Esophagus (tissue), 2 donors: ENCODE measurements at regions not wholly inside any gene's neighbourhood (a gene's known extent, or its start where the extent isn't known, plus 50 kb on each side); places are given as distances from the start of the nearest gene placed in this dataset.

ENCODE experiments used
- H3K27ac ChIP-seq, 2 donors: one replicate each; pipeline ENCODE4 v1.5.1; 2013; ENCODE audit warnings: low read depth in 2 of 2, mild to moderate bottlenecking in 2 of 2, inconsistent platforms in 1 of 2, low read length in 1 of 2, moderate library complexity in 1 of 2
- H3K27me3 ChIP-seq, 2 donors: one replicate each; pipeline ENCODE4 v1.6.1; 2013; ENCODE audit warnings: low read length in 2 of 2, control low read depth in 1 of 2, mild to moderate bottlenecking in 1 of 2; ENCODE audit not compliant: insufficient read depth in 2 of 2, control insufficient read depth in 1 of 2
- H3K36me3 ChIP-seq, 2 donors: one replicate each; pipeline ENCODE4 v1.6.1; 2013; ENCODE audit warnings: low read length in 1 of 2; ENCODE audit not compliant: control insufficient read depth in 2 of 2, insufficient read depth in 2 of 2
- H3K4me1 ChIP-seq, 2 donors: one replicate each; pipeline ENCODE4 v1.6.1; 2013; ENCODE audit warnings: low read length in 1 of 2; ENCODE audit not compliant: control insufficient read depth in 2 of 2, insufficient read depth in 2 of 2
- H3K4me3 ChIP-seq, 2 donors: one replicate each; pipeline ENCODE4 v1.5.1; 2013; ENCODE audit warnings: low read length in 2 of 2, mild to moderate bottlenecking in 2 of 2, low read depth in 1 of 2, moderate library complexity in 1 of 2
- H3K9me3 ChIP-seq, 2 donors: one replicate each; pipeline ENCODE4 v1.6.1; 2013; ENCODE audit warnings: mild to moderate bottlenecking in 2 of 2, low read depth in 1 of 2, low read length in 1 of 2, moderate library complexity in 1 of 2; ENCODE audit not compliant: control insufficient read depth in 2 of 2, insufficient read depth in 1 of 2
- WGBS, 2 donors: extraction: QIAGEN DNeasy Blood & Tissue Kit; methylation state at CpG; one replicate each; pipeline ENCODE4 v1.1.7; 2013; 5-methylcytosine and 5-hydroxymethylcytosine counted together
- donor health status: healthy with polysubstance abuse.
- donor health status: Bipolar disorder and iron deficiency.

GRCh38 chr6:14620522-14620921 lies 502.9 kb downstream of the CD83 start:
- H3K36me3 ChIP-seq, result no peaks in the 10 kb centered on the region
- H3K27me3 ChIP-seq, result no peaks in the 10 kb centered on the region
- peaks cover 0 to 6% of the 10 kb centered on the region in 2 donors for H3K9me3 ChIP-seq
- no peak overlapping the region for H3K4me3 ChIP-seq
- H3K4me1 ChIP-seq, result peaks cover 0 to 3% of the 10 kb centered on the region in 2 donors
- H3K27ac ChIP-seq, result no peak overlapping the region
- 81 to 88% methylated on average over 9 of the region's 9 CpGs for WGBS, 2 donors

GRCh38 chr6:14621518-14621917 lies 503.9 kb downstream of the CD83 start:
- Histone ChIP-seq H3K27me3 (no peaks in the 10 kb centered on the region), H3K4me3 (no peak overlapping the region), H3K36me3 (no peaks in the 10 kb centered on the region), H3K27ac (no peak overlapping the region), H3K9me3 (peaks cover 0 to 4% of the 10 kb centered on the region in 2 donors), H3K4me1 (peaks cover 0 to 3% of the 10 kb centered on the region in 2 donors)
- WGBS, 2 donors, result 38 to 45% methylated on average over 5 of the region's 5 CpGs

- Histone ChIP-seq H3K4me3 (no peak overlapping the region), H3K27ac (no peak overlapping the region), H3K27me3 (no peaks in the 10 kb centered on the region), H3K36me3 (no peaks in the 10 kb centered on the region), H3K4me1 (peaks cover 0 to 3% of the 10 kb centered on the region in 2 donors), H3K9me3 (peaks cover 0 to 4% of the 10 kb centered on the region in 2 donors)
- 26 to 34% methylated on average over 11 of the region's 11 CpGs for WGBS, 2 donors
Observed at GRCh38 chr6:14622085-14622484, 504.5 kb downstream of the CD83 start.

- 69 to 81% methylated on average over 6 of the region's 6 CpGs for WGBS, 2 donors
- no peak overlapping the region for H3K4me3 ChIP-seq
- H3K9me3 ChIP-seq, result peaks cover 0 to 4% of the 10 kb centered on the region in 2 donors
- no peaks in the 10 kb centered on the region for H3K36me3 ChIP-seq
- H3K27me3 ChIP-seq, result no peaks in the 10 kb centered on the region
- peaks cover 0 to 3% of the 10 kb centered on the region in 2 donors for H3K4me1 ChIP-seq
- H3K27ac ChIP-seq, result no peak overlapping the region
Observed at GRCh38 chr6:14622909-14623505, 505.4 kb downstream of the CD83 start.

GRCh38 chr6:14625173-14625895 lies 507.8 kb downstream of the CD83 start:
- Histone ChIP-seq H3K9me3 (no peaks in the 10 kb centered on the region), H3K27me3 (no peaks in the 10 kb centered on the region), H3K27ac (no peak overlapping the region), H3K4me1 (peaks cover 0 to 3% of the 10 kb centered on the region in 2 donors), H3K4me3 (no peak overlapping the region), H3K36me3 (no peaks in the 10 kb centered on the region)
- 90 to 93% methylated on average over 8 of the region's 8 CpGs for WGBS, 2 donors

GRCh38 chr6:14626556-14626955 lies 509.0 kb downstream of the CD83 start:
- Histone ChIP-seq H3K27ac (no peak overlapping the region), H3K9me3 (no peaks in the 10 kb centered on the region), H3K4me3 (no peak overlapping the region), H3K27me3 (no peaks in the 10 kb centered on the region), H3K36me3 (no peaks in the 10 kb centered on the region), H3K4me1 (peaks cover 0 to 3% of the 10 kb centered on the region in 2 donors)
- WGBS, 2 donors, result 62 to 71% methylated on average over 6 of the region's 6 CpGs

- WGBS, 2 donors, result 66 to 72% methylated on average over 12 of the region's 12 CpGs
- H3K27me3 ChIP-seq, result no peaks in the 10 kb centered on the region
- no peaks in the 10 kb centered on the region for H3K4me1 ChIP-seq
- H3K36me3 ChIP-seq, result no peaks in the 10 kb centered on the region
- H3K4me3 ChIP-seq, result no peak overlapping the region
- H3K27ac ChIP-seq, result no peak overlapping the region
- H3K9me3 ChIP-seq, result no peaks in the 10 kb centered on the region
Observed at GRCh38 chr6:14630016-14630415, 512.4 kb downstream of the CD83 start.

- Histone ChIP-seq H3K4me3 (no peak overlapping the region), H3K36me3 (no peaks in the 10 kb centered on the region)
- WGBS, 2 donors, result 75 to 76% methylated on average over 3 of the region's 3 CpGs
Observed at GRCh38 chr6:14633479-14633878, 515.9 kb downstream of the CD83 start.

GRCh38 chr6:14634072-14634471 lies 516.5 kb downstream of the CD83 start:
- no peaks in the 10 kb centered on the region for H3K4me1 ChIP-seq
- 64 to 78% methylated on average over 9 of the region's 9 CpGs for WGBS, 2 donors
- H3K27me3 ChIP-seq, result no peaks in the 10 kb centered on the region
- H3K9me3 ChIP-seq, result no peaks in the 10 kb centered on the region
- no peaks in the 10 kb centered on the region for H3K36me3 ChIP-seq
- H3K27ac ChIP-seq, result no peak overlapping the region
- H3K4me3 ChIP-seq, result no peak overlapping the region

More at GRCh38 chr6:14633479-14633878, 515.9 kb downstream of the CD83 start:
- H3K27ac ChIP-seq, result no peak overlapping the region
- H3K27me3 ChIP-seq, result no peaks in the 10 kb centered on the region
- no peaks in the 10 kb centered on the region for H3K9me3 ChIP-seq
- H3K4me1 ChIP-seq, result no peaks in the 10 kb centered on the region

- H3K27me3 ChIP-seq, result no peaks in the 10 kb centered on the region
- H3K4me1 ChIP-seq, result no peaks in the 10 kb centered on the region
- no peak overlapping the region for H3K27ac ChIP-seq
- WGBS, 2 donors, result 0% methylated on average over 1 of the region's 1 CpG
- no peaks in the 10 kb centered on the region for H3K9me3 ChIP-seq
- H3K4me3 ChIP-seq, result no peak overlapping the region
- H3K36me3 ChIP-seq, result no peaks in the 10 kb centered on the region
Observed at GRCh38 chr6:14635195-14635594, 517.6 kb downstream of the CD83 start.
